Body of pancreas (tissue), 4 donors: ENCODE measurements at regions not wholly inside any gene's neighbourhood (a gene's known extent, or its start where the extent isn't known, plus 50 kb on each side); places are given as distances from the start of the nearest gene placed in this dataset.

ENCODE experiments used
- ATAC-seq: fragments of 150-250 bp; one replicate; pipeline ENCODE4 v1.9.1; 2016
- DNase-seq, 4 donors: peaks; one replicate each; pipeline ENCODE4 v3.0.0-alpha.2; 2019
- H3K27ac ChIP-seq, 4 donors: fragments of 200-600 bp; sonication (generic); 1 replicate in 3 of 4; 2 replicates in 1 of 4; pipeline versions ENCODE4 v1.5.1 to v1.6.1; 2016 to 2019; ENCODE audit warnings: mild to moderate bottlenecking in 1 of 4, mixed read lengths in 1 of 4, moderate library complexity in 1 of 4
- H3K27me3 ChIP-seq, 2 donors: fragments of 200-600 bp; sonication (generic); one replicate each; pipeline ENCODE4 v1.6.0; 2016; ENCODE audit warnings: mild to moderate bottlenecking in 1 of 2
- H3K36me3 ChIP-seq, 2 donors: fragments of 200-600 bp; sonication (generic); replicated peaks in 1 of 2; 2 replicates each; pipeline ENCODE4 v1.5.1; 2016; ENCODE audit warnings: low read depth in 2 of 2; ENCODE audit not compliant: insufficient read depth in 1 of 2
- H3K4me1 ChIP-seq: fragments of 200-600 bp; sonication (generic); one replicate; pipeline ENCODE4 v1.6.0; 2016
- H3K4me3 ChIP-seq, 2 donors: fragments of 200-600 bp; sonication (generic); 1 replicate in 1 of 2; 2 replicates in 1 of 2; pipeline ENCODE4 v1.5.1; 2016 to 2019
- H3K9me3 ChIP-seq, 3 donors: fragments of 200-600 bp; sonication (generic); 1 replicate in 2 of 3; 2 replicates in 1 of 3; pipeline ENCODE4 v1.5.1; 2016
- CTCF ChIP-seq, 7 experiments: fragments of 450-650 bp in 4 of 7; fragments of 200-600 bp in 3 of 7; sonication (generic) in 3 of 7; IDR thresholded peaks; one replicate each; pipeline ENCODE4 v1.5.1; 2016 to 2019; ENCODE audit warnings: antibody characterized with exemption in 7 of 7
- POLR2A ChIP-seq, 3 donors: fragments of 450-650 bp; IDR thresholded peaks; one replicate each; pipeline ENCODE4 v1.6.1; 2016; ENCODE audit warnings: antibody characterized with exemption in 3 of 3, mild to moderate bottlenecking in 2 of 3
- WGBS, 2 donors: methylation state at CpG; one replicate each; pipeline ENCODE4 v1.1.5; 2017; 5-methylcytosine and 5-hydroxymethylcytosine counted together
- intact Hi-C: fragments of 100-400 bp; cut with DNase I; formaldehyde crosslinking; loops from one replicate; pipeline ENCODE4 v1.15.1; 2023

GRCh38 chr3:168251371-168251770, 155.6 kb upstream of the GOLIM4 start:
- ATAC-seq: no peak
- 69 to 71% methylated on average over 2 of the region's 2 CpGs for WGBS, 2 donors
- H3K4me3 ChIP-seq: no peak overlapping the region
- peaks cover 22% of the 10 kb centered on the region for H3K4me1 ChIP-seq
- DNase-seq: no peak
- peaks cover 0 to 6% of the 10 kb centered on the region in 2 donors for H3K27me3 ChIP-seq
- H3K36me3 ChIP-seq: no peaks in the 10 kb centered on the region
- no peak overlapping the region for H3K27ac ChIP-seq
- H3K9me3 ChIP-seq: no peaks in the 10 kb centered on the region
- intact Hi-C loops: no loop called here
- TF ChIP-seq POLR2A (IDR thresholded peaks at IDR 0.05) (no peak), CTCF (IDR thresholded peaks at IDR 0.05) (no peak)

- Histone ChIP-seq H3K4me1 (peaks cover 22% of the 10 kb centered on the region), H3K4me3 (peak overlapping the region in 1 of 2 donors; percentile 38), H3K27me3 (peaks cover 0 to 6% of the 10 kb centered on the region in 2 donors), H3K36me3 (no peaks in the 10 kb centered on the region), H3K27ac (no peak overlapping the region), H3K9me3 (no peaks in the 10 kb centered on the region)
- no peak for ATAC-seq
- TF ChIP-seq CTCF (IDR thresholded peaks at IDR 0.05): no peak
- no peak for TF ChIP-seq POLR2A (IDR thresholded peaks at IDR 0.05)
- WGBS, 2 donors: 3 to 6% methylated on average over 16 of the region's 16 CpGs
- no peak for DNase-seq
- intact Hi-C loops: no loop called here
Measured at GRCh38 chr3:168250415-168250861, 154.7 kb upstream of the GOLIM4 start.

DNA sequence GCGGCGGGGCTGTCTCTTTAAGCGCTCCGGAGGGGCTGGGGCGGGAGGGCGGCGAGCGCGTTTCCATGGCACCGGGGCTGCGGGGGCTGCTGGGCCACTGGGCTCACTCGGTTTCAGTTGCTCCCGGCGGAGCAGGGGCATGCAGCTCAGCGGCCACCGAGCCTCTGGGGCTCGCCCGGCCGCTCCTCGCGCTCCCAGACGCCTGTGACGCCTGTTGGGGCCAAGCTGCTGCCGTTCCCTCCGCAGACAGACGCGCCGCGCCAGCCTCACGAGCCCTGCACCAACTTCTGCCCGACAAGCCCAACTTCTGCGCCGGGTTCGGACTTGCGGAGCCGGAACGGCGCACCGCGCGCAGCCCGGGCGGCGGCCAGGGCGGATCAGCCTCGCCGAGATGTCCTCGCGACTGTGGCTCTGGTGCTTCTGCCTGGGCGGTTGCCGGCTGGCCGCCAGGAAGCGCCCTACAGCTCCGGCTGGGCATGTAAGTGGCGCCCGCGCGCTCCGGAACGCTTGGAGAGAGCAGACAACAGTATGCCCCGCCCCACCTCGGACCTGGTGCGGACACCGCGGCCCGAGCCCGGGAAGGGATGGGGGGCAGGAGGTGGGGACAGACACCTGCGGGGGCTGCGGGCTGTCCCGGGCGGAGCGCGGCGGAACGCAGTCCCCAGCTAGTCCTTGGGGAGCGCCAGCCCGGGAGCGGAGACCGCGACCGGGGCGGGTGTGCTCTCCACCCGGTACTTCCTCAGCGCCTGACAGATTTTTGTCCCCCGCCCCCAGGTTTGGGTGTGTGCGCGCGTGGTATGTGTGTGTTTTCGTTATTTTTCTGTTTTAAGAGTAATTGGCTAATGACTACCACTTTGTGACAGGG, 154.1 kb upstream of the GOLIM4 start:
- Histone ChIP-seq H3K36me3 (no peaks in the 10 kb centered on the region), H3K4me3 (peak overlapping the region; percentile 13 to 38), H3K9me3 (no peaks in the 10 kb centered on the region), H3K27ac (no peak overlapping the region), H3K27me3 (peaks cover 0 to 6% of the 10 kb centered on the region in 2 donors), H3K4me1 (peaks cover 22% of the 10 kb centered on the region)
- WGBS, 2 donors: 0 to 1% methylated on average over 17 to 52 of the region's 89 CpGs
- TF ChIP-seq CTCF (IDR thresholded peaks at IDR 0.05) (peak in 4 of 7 experiments; percentile 15 to 20 (median 19)), POLR2A (IDR thresholded peaks at IDR 0.05) (peak in 1 of 3 donors; percentile 35)
- intact Hi-C loops: no loop called here
- ATAC-seq (peak; percentile 81), DNase-seq (peak; percentile 60 to 75 (median 67))

DNA sequence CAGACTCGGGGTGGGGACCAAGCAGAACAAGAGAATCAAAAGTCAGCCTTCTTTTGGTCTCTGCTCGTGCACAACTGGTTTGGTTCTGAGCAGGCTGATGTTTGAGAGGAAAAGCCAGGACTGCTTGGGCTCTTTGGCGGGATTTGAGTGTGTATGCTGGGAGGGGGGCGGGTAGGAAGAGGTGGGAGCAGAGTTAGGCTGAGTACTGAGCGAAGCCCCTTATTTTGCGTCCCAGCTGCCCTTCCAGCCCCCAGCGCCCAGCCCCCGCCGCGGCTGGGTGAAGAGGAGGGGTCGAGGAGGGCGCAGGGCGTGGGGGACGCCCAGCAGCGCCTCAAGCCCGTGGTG, 153.5 kb upstream of the GOLIM4 start:
- Histone ChIP-seq H3K27me3 (peaks cover 0 to 6% of the 10 kb centered on the region in 2 donors), H3K9me3 (no peaks in the 10 kb centered on the region), H3K36me3 (no peaks in the 10 kb centered on the region), H3K27ac (no peak overlapping the region), H3K4me3 (peak overlapping the region; percentile 13 to 38), H3K4me1 (peaks cover 22% of the 10 kb centered on the region)
- peak; percentile 22 for ATAC-seq
- TF ChIP-seq POLR2A (IDR thresholded peaks at IDR 0.05) (no peak), CTCF (IDR thresholded peaks at IDR 0.05) (no peak)
- no peak for DNase-seq
- intact Hi-C loops: no loop called here
- 1 to 2% methylated on average over 6 to 16 of the region's 16 CpGs for WGBS, 2 donors
